Endometrial microvascular endothelial cells (primary cell): ENCODE measurements at regions not wholly inside any gene's neighbourhood (a gene's known extent, or its start where the extent isn't known, plus 50 kb on each side); places are given as distances from the start of the nearest gene placed in this dataset.

ENCODE experiments used
- in situ Hi-C: cut with HindIII; loops from 2 replicates; pipeline ENCODE4 v1.10.0; 2017; ENCODE audit warnings: low sequenced_read_pairs, low pct_unique_long_range_greater_than_20kb; ENCODE audit errors: inconsistent ontology term

DNA sequence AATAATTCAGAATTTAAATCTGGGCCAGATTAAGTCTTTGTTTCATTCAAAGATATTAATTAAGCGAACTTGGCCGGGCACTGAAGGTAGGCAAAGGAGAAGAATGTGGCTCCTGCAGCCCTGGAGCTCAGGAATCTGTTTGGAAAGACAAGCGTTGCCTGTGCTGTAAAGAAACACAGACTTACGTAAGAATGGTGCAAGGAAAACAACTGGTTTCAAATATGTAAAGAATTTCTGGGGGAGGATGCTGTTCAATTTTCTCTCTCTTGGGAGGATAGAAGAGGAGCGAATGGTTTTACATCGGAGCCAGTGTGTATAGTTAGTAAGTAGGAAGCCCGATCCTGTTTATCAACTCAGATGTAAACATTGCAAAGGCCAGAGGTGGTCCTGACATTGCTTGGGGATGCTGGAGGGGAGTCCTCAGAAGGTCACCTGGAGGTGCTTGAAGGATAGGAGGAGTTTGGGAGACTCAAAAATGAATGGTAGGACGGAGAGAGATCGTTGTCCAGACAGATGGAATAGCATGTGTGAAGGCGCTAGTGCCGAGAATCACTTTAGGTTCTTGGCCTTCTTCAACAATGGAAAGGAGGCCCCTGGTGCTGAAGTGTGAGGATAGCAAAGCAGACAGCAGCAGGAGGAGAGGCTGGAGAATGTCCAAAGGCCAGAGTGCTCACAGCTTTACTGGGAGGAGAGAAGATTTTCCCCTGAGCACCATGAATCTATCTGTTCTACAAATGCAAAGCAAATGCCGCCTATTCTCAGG lies 456.1 kb downstream of the LPIN1 start:
- in situ Hi-C loops, result no loop called here

DNA sequence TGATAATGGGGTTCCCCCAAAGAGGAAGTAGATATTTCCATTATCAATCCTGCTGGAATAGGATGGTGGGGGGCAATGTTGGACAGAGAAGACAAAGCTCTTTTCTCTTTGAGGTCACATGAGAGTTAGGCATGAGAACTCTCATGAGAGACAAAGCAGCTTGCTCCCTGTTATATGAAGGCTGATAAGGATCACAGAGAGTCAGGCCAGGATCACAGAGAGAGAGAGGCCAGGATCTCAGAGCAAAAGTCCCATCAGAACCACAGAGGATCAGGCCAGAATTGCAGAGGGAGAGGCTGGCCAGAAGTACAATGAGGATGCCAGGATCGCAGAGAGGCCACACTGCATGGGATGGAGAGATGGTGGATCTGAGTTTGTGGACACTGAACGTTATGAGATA lies 457.1 kb downstream of the LPIN1 start:
- in situ Hi-C loops, result no loop called here

DNA sequence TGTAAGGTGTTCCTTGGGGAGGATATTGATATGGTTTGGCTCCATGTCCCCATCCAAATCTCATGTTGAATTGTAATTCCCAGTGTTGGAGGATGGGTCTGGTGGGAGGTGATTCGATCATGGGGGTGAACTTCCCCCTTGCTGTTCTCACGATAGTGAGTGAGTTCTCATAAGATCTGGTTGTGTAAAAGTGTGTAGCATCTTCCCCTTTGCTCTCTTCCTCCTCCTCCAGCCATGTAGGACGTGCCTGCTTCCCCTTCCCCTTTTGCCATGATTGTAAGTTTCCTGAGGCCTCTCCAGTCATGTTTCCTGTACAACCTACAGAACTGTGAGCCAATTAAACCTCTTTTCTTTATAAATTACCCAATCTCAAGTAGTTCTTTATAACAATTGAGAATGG lies 458.7 kb downstream of the LPIN1 start:
- in situ Hi-C loops, result no loop called here

DNA sequence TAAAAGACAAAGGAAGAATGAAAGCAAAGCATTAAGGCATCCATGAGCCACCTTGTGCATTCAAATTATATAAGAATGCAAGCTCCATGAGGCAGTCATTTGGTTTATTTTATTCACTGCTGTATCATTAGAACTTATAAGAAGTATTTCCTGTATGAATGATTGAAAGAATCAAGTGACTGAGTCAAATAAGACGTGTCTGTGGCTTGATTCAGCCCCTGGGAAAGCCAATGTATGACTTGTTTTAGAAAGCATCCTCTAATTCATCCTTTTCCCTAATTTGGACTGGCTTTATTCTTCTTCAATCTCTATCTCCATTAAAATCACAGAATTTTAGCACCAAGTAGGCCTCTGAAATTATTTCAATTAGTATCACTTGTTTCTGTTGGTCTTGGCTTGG lies 461.1 kb downstream of the LPIN1 start:
- in situ Hi-C loops, result no loop called here

DNA sequence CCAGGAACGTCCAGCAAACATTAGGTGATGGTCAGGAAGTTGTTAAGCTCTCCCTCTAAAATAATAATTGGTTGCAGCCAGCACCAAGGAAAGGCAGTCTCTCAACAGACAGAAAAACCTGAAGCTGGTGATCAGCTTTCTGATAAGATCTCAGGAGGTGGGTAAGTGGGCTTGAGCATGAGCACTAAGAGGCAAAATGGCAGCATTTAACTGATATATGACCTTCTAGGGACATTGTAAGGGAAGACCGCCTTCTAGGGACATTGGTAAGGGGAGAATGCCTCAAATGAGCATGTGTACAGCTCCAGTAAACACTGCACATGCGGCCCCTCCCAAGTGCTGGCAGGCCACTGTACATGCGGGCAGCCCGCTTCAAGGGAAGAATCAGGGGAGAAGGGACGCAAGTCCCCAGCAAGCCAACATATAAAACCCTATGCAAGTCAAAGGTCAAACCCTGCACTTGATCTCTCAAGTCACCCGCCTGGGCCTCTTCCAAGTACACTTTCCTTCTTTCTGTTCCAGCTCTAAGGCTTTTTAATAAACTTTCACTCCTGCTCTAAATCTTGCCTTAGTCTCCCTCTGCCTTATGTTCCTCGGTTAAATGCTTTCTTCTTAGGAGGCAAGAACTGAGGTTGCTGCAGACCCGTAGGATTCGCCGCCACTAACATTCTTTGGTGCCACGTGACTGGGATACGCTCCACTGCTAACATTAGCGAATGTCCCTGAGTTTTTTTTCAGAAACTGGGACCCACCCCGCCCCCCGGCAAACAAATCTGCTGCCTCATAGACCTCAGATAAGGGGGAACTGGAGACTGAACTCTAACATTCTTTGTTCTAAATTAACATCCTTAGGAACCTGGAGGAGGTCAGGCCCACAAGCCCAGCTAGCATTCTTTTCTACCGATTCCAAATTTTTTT lies 463.8 kb downstream of the LPIN1 start:
- in situ Hi-C loops, result no loop called here

DNA sequence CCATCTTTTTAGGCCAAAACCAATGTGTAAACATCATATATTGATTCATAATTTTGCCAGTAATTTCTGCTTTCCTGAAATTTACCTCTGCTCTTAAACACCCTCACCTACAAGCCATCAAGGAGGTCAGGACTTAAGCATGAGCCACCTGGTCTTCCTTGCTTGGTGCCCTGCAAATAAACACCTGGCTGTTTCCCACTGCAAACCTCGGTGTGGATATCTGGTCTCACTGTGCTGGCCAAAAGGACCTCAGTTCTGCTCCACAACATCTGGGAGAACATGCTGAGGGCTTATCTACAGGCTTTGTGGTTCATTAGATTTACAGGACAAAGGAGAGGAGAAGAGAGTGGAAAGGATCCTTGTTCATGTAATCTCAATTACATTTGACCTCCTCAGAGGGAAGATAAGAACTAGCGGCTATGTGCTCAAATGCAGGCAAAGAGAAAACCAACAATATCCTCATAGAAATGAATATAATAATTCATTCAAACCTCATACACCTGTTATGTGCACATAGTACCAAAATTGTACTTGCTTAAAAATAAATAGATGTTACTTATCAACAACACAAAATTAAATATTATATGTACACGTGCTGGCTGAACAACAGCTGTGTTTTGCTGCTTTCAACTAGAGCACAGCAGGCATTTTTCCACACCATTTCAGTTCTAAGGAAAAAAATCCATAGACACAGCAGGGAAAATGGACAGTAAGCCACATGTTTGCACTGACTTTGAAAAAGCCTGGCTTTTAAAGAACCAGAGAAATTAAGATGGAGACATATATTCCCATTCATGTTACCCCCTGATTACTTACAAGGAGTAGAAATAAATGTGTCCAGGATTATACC lies 465.1 kb downstream of the LPIN1 start:
- in situ Hi-C loops, result no loop called here

DNA sequence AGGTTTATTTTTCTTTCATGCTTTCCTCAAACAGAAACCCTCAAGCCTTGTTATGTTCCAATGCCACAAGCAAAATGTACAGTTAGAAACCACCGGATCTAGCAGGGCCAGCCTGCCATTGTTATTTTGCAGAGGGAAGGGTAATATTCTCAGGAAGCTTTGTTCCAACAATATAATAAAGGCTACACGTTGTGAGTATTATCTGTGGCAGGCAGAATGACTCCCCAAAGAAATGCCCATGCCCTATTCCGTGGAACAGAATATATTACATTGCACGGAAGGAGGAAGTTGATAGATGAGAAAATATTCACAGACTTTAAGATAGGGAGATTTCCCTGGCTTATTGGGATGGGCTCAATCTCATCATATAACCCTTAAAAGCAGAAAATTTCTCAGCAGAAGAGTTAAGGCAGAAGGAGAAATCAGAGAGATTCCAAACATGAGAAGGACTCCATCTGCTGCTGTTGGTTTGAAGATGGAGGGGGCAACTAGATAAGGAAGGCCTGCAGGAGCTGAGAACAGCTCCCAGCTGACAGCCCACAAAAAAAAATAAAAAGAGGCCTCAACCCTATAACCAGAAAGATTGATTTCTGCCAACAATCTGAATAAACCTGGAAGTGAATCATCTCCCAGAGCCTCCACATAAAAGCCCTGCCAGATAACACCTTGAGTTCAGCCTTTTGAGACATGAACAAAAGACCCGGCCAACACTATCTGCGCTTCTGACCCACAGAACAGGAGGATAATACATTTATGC lies 466.6 kb downstream of the LPIN1 start:
- in situ Hi-C loops, result no loop called here

DNA sequence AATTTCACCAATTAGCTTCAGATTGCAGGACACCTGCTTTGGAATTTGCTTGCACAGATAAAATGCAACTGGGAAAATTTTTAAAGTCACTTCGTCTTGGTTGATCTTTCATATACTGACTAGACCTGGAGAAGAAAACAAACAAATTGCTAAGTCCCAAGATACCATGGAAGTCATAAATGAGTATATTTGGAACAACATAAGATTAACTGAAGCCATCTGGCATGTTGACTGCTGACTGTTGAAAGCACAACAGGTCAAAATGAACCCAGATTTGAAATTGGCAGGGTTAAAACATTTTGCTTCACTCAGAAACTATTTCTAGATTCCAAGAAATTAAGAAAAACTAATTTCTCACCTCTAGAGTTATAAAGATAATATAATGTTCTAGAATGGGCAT lies 470.7 kb downstream of the LPIN1 start:
- in situ Hi-C loops, result no loop called here

DNA sequence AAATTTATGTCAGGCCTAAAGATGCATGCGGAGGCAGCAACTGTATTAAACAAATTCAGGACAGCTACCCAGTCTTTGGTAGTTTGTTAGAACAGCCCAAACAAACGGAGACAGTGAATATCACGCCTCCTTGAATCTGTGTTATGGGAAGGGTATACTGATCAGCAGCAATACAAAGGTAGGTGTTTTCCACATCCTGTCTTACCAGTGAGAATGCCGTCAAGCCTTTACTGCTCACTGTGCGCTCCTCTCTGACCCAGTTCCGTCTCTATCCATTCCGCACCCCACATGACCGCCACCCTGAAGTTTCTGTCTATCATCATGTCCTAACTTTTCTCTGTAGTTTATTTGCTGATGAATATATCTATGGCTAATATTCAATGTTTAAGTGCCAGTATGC lies 473.3 kb downstream of the LPIN1 start:
- in situ Hi-C loops, result no loop called here

DNA sequence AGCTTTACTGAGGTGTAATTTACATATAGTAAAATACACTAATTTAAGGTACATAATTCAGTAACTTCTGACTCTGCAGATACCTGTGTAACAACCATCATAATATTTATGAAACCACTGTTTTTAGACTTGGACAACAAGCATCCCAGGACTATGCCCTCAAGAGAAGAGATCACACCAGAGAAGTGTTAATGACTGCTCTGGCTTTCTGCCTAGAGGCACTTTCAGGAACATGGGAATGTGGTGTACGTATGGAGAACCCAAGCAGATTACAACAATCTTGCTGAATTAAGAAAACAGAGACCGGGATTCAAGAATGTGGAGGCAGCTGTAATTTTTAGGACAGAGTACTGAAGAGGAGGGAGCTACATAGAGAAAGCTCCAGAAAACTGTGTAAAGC lies 475.2 kb downstream of the LPIN1 start:
- in situ Hi-C loops, result no loop called here

DNA sequence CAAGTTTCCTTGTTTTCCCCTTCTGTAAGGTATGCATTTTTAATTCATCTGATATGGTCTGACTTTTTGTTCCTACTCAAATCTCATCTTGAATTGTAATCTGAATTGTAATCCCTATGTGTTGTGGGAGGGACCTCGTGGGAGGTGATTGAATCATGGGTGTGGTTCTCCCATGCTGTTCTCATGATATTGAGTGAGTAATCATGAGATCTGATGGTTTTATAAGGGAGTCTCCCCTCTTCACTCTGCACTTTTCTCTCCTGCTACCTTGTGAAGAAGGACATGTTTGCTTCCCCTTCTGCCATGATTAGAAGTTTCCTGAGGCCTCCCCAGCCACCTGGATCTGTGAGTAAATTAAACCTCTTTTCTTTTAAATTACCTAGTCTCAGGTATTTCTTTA lies 476.1 kb downstream of the LPIN1 start:
- in situ Hi-C loops, result no loop called here

DNA sequence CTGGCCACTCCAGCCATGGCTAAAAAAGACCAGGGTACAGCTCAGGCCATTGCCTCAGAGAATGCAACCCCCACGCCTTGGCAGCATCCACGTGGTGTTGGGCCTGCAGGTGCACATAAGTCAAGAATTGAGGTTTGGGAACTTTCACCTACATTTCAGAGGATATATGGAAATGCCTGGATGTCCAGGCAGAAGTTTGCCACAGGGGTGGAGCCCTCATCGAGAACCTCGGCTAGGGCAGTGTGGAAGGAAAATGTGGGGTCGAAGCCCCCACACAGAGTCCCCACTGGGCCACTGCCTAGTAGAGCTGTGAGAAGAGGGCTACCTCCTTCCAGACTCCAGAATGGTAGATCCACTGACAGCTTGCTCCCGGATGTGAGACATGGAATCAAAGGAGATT lies 477.3 kb downstream of the LPIN1 start:
- in situ Hi-C loops, result no loop called here

DNA sequence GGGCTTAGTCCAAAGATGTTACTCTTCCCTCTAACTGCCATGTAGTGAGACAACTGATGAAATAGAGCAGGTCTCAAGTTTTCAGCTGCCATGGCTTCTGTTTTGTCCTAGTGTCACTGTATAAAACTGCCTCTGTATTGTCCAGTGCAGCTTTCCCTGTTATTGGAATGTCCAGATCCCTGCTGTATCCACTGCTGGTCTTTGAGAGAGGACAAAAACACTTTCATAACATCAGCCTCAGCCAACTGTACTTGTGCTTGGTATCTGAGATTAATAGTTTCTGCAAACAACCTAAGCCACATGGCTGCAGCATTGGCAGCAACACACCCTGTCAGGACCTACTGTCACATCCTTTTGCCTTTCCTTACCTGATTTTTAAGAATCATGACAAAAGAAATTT lies 480.2 kb downstream of the LPIN1 start:
- in situ Hi-C loops, result no loop called here

DNA sequence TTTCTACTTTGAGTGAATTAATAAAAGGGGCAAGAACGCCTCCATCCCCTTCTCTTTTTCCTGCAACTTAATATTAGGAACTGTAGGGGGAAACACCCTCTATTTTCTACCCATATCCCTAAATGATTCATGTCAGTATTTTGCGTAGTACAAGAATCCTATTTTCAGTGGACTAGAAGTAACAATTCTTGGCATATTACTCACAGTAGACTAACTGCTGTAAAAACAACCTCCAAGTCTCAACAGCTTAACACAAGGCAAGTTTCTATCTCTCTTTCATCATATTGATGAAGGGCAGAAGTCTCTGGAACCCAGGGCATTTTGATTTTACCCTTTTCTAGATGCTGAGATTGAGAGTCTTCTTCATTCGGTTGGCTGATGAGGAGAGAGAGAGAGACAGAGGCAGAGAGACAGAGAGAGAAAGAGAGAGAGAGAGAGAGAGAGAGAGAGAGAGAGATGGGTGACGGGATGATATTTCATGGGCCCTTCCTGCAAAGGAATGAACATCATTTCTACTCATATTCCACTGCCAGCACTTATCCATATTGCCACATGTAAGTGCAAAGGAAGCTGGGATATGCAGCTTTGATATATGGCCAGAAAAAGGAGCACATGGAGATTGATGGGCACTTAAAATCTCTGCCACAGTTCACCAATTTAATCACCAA lies 481.6 kb downstream of the LPIN1 start:
- in situ Hi-C loops, result no loop called here

DNA sequence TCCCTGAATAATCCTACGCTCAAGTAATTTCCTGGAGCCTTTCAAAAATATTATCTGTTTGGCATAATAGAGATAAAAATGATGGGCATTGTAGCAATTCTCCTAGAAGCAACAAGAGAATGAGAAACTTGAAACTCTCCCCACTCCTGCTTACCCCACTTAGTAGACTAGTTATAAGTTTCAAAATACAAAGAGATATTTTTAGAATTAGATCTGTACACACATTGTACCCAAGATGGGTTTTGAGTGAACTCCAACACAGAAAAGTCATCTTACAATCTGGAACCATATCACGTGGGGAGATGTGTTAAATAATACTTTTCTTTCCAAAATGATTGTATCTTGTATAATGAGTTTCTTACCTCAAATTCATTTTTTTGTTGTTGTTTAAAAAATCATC lies 484.9 kb downstream of the LPIN1 start:
- in situ Hi-C loops, result no loop called here

DNA sequence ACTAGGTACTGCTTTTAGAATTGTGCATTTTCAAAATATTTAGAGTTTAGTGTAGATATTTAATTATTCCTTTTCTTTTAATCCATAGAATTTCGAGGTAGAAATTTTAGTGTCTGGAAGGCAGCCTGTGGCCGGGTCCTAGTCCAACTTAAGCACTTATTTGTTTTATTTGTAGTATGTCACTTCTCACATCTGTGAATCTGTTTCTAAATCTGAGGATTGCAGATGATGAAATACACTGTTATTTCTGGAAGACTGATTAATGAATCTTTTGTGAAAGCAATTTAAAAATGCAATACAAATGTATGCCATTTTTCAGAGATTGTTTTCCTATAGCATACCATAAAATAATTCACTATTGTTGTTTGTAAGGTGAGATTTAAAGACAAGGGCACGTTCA lies 483.9 kb upstream of the TRIB2 start:
- in situ Hi-C loops, result no loop called here

DNA sequence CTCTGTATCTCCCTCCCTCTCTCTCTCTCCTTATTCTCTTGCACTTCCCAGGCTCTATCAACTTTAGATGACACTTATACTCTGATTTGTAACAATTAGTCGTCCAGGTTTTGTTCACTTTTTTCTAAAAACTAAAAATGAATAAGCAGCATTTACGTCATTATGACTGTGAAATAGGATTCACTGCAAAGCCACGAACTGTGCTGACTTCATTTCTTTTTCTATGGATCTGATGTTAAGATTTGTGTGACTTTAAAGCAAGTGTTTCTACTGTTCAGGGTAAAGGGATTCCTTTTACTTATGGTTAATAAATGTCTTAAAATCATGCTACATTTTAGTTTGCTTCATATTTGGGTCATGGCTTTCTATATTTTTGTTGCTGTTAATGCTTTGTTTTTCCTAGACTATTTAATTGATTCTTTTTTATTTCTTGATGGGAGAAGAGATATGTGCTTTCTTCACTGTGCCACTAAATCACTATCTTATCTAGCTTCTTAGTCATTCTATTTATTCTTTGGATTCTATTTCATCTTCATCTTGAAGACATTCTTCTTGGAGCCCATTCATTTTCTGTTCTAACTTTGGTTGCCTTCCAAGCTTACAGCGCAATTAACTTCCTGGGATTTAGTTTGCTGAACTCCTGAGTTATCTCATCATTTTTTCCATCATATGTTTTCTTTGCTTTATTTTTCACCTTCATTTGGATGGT lies 480.4 kb upstream of the TRIB2 start:
- in situ Hi-C loops, result no loop called here

DNA sequence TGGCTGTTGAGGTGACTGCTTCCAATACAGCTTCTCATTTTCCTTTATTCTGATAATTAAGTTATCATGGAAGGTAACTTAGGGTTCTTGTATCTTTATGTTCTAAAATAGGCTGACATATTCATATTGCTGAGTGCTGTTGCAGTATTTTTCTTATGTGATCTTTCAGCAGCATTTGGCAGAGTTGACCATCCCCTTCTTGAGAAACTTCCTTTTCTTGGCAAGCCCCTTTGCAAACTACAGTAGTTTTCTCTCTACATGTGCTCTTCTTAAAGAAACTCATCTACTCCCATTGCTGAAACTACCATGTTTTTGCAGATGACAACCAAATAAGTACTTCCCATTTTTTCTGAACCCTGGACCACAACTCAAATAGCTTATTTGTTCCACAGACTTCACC lies 476.5 kb upstream of the TRIB2 start:
- in situ Hi-C loops, result no loop called here
